GM23338 (cell line): ENCODE measurements at regions not wholly inside any gene's neighbourhood (a gene's known extent, or its start where the extent isn't known, plus 50 kb on each side); places are given as distances from the start of the nearest gene placed in this dataset.
"Not testable (repeated sequence)": the region's sequence is repeated elsewhere in the genome, so short reads cannot be mapped to it uniquely, and the experiment has no call there.

ENCODE experiments used
- ATAC-seq: fragments of 200-7000 bp; cut with Tn5 transposase; 3 replicates; pipeline ENCODE4 v1.9.1; 2020
- DNase-seq: peaks from one replicate; pipeline ENCODE4 v3.0.0-alpha.2; 2015; ENCODE audit warnings: low spot score
- H2AFZ ChIP-seq: fragments of 200-600 bp; sonication (generic); 2 replicates; pipeline ENCODE4 v1.8.0; 2016; ENCODE audit warnings: antibody characterized with exemption, mild to moderate bottlenecking, moderate library complexity
- H3F3A ChIP-seq: fragments of 200-600 bp; sonication (generic); replicated peaks from 2 replicates; pipeline ENCODE4 v1.8.0; 2017; ENCODE audit warnings: antibody characterized with exemption, mixed run types, low read depth
- H3K27ac ChIP-seq: fragments of 200-600 bp; sonication (generic); 2 replicates; pipeline ENCODE4 v1.6.1; 2016; ENCODE audit warnings: low read depth
- H3K27me3 ChIP-seq: fragments of 200-600 bp; sonication (generic); 2 replicates; pipeline ENCODE4 v1.8.0; 2016; ENCODE audit warnings: mild to moderate bottlenecking, mixed run types, moderate library complexity; ENCODE audit not compliant: insufficient read depth
- H3K36me3 ChIP-seq: fragments of 200-600 bp; sonication (generic); 2 replicates; pipeline ENCODE4 v1.8.0; 2016; ENCODE audit warnings: mild to moderate bottlenecking; ENCODE audit not compliant: insufficient read depth
- H3K4me1 ChIP-seq: fragments of 200-600 bp; sonication (generic); 2 replicates; pipeline ENCODE4 v1.8.0; 2016; ENCODE audit warnings: mild to moderate bottlenecking, moderate library complexity; ENCODE audit not compliant: insufficient read depth
- H3K4me2 ChIP-seq: fragments of 200-600 bp; sonication (generic); 2 replicates; pipeline ENCODE4 v1.7.1; 2017; ENCODE audit warnings: mixed run types
- H3K4me3 ChIP-seq: fragments of 200-600 bp; sonication (generic); 2 replicates; pipeline ENCODE4 v1.6.1; 2016; ENCODE audit warnings: mixed run types
- H3K79me2 ChIP-seq: fragments of 200-600 bp; sonication (generic); replicated peaks from 2 replicates; pipeline ENCODE4 v1.8.0; 2017; ENCODE audit warnings: mild to moderate bottlenecking; ENCODE audit not compliant: insufficient read depth
- H3K9me2 ChIP-seq: fragments of 200-600 bp; sonication (generic); 2 replicates; pipeline ENCODE4 v1.8.0; 2017; ENCODE audit not compliant: insufficient read depth
- H4K20me1 ChIP-seq: fragments of 200-600 bp; sonication (generic); replicated peaks from 2 replicates; pipeline ENCODE4 v1.8.0; 2017; ENCODE audit warnings: mild to moderate bottlenecking; ENCODE audit not compliant: insufficient read depth
- H3K27ac Mint-ChIP-seq: 2 replicates; pipeline ENCODE4 v1.8.0; 2020; ENCODE audit warnings: inconsistent platforms, mild to moderate bottlenecking, moderate library complexity, mixed read lengths
- H3K27me3 Mint-ChIP-seq: 3 replicates; pipeline ENCODE4 v1.8.0; 2022; ENCODE audit warnings: low read depth, mild to moderate bottlenecking, moderate library complexity, mixed read lengths, inconsistent platforms; ENCODE audit not compliant: insufficient read depth, poor library complexity
- H3K36me3 Mint-ChIP-seq: 3 replicates; pipeline ENCODE4 v1.8.0; 2021; ENCODE audit warnings: low read depth, mild to moderate bottlenecking, inconsistent platforms, moderate library complexity, mixed read lengths
- H3K4me1 Mint-ChIP-seq: 3 replicates; pipeline ENCODE4 v1.8.0; 2020; ENCODE audit warnings: mild to moderate bottlenecking, inconsistent platforms, mixed read lengths
- H3K4me3 Mint-ChIP-seq: 3 replicates; pipeline ENCODE4 v1.8.0; 2021; ENCODE audit warnings: moderate library complexity, mild to moderate bottlenecking, inconsistent platforms, mixed read lengths
- H3K9me3 Mint-ChIP-seq: 3 replicates; pipeline ENCODE4 v1.8.0; 2020; ENCODE audit warnings: moderate library complexity, mild to moderate bottlenecking, inconsistent platforms, mixed read lengths
- TF ChIP-seq, protein P1 (sequence below), 2 experiments: fragments of 200-600 bp in 1 of 2; sonication (generic) in 1 of 2; conservative IDR thresholded peaks; 2 replicates each; pipeline versions ENCODE4 v1.5.1 to v1.6.1; 2016 to 2017; ENCODE audit warnings: antibody characterized with exemption in 2 of 2, low read depth in 2 of 2, mild to moderate bottlenecking in 2 of 2, moderate library complexity in 1 of 2

DNA sequence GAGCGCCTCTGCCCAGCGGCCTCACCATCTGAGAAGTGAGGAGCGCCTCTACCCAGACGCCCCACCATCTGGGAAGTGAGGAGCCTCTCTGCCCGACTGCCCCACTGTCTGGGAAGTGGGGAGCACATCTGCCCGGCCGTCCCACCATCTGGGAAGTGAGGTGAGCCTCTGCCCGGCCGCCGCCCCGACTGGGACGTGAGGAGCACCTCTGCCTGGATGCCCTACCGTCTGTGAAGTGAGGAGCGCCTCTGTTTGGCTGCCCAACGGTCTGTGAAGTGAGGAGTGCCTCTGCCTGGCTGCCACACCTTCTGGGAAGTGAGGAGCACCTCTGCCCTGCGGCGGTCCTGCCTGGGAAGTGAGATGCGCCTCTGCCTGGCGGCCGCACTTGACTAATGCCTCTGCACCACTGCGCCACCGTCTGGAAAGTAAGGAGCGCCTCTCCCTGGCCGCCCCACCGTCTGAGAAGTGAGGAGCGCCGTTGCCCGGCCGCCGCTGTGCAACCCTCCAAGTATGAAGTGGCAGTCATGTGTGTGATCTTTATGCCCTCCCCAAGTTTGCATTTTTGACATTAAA, 851.7 kb downstream of the NAP1L3 start:
- peak; percentile 1 for DNase-seq
- H3K27me3 ChIP-seq, H3K79me2 ChIP-seq, H2AFZ ChIP-seq, H3K4me2 ChIP-seq, H3K4me1 Mint-ChIP-seq, H3K36me3 ChIP-seq, H3K27me3 Mint-ChIP-seq, H4K20me1 ChIP-seq, H3K27ac ChIP-seq, H3F3A ChIP-seq, H3K4me3 Mint-ChIP-seq, H3K9me2 ChIP-seq, H3K4me3 ChIP-seq, H3K4me1 ChIP-seq, H3K27ac Mint-ChIP-seq, ATAC-seq: not testable (repeated sequence)
- peaks cover 23% of the 10 kb centered on the region for H3K9me3 Mint-ChIP-seq
- peaks cover 17% of the 10 kb centered on the region; the same call in 2 of the 3 replicates for H3K36me3 Mint-ChIP-seq
- TF ChIP-seq, protein P1, sequence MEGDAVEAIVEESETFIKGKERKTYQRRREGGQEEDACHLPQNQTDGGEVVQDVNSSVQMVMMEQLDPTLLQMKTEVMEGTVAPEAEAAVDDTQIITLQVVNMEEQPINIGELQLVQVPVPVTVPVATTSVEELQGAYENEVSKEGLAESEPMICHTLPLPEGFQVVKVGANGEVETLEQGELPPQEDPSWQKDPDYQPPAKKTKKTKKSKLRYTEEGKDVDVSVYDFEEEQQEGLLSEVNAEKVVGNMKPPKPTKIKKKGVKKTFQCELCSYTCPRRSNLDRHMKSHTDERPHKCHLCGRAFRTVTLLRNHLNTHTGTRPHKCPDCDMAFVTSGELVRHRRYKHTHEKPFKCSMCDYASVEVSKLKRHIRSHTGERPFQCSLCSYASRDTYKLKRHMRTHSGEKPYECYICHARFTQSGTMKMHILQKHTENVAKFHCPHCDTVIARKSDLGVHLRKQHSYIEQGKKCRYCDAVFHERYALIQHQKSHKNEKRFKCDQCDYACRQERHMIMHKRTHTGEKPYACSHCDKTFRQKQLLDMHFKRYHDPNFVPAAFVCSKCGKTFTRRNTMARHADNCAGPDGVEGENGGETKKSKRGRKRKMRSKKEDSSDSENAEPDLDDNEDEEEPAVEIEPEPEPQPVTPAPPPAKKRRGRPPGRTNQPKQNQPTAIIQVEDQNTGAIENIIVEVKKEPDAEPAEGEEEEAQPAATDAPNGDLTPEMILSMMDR (conservative IDR thresholded peaks at IDR 0.05; ENCODE audit: low read depth in 2 of 2): peak in 1 of 2 experiments; percentile 17; a peak in 2 of 4 replicates

DNA sequence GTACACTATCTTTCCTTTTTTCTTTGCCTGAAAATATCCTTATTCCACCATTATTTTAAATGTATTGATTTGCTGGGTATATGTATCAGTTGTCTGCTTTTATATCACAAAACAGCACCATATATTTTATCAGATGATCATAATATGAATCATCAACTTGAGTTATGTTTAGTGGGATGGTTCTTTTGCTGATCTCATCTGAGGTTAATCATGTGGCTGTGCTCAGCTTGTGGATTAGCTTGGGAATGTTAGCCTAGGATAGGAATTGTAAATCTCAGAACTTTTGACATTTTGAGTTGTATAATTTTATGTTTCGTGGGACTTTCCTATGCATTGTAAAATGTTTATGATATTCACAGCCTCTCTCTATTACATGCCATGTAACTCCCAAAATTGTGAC, 881.3 kb downstream of the NAP1L3 start:
- H3K9me2 ChIP-seq, H3K4me3 ChIP-seq, H3K27me3 ChIP-seq, H3K27me3 Mint-ChIP-seq, H3K36me3 Mint-ChIP-seq, H2AFZ ChIP-seq, H3K9me3 Mint-ChIP-seq, H3F3A ChIP-seq, H3K27ac ChIP-seq, ATAC-seq, H3K36me3 ChIP-seq, DNase-seq, H3K79me2 ChIP-seq, H4K20me1 ChIP-seq, H3K4me3 Mint-ChIP-seq, H3K4me1 Mint-ChIP-seq, H3K4me1 ChIP-seq, H3K4me2 ChIP-seq, H3K27ac Mint-ChIP-seq: not testable (repeated sequence)

DNA sequence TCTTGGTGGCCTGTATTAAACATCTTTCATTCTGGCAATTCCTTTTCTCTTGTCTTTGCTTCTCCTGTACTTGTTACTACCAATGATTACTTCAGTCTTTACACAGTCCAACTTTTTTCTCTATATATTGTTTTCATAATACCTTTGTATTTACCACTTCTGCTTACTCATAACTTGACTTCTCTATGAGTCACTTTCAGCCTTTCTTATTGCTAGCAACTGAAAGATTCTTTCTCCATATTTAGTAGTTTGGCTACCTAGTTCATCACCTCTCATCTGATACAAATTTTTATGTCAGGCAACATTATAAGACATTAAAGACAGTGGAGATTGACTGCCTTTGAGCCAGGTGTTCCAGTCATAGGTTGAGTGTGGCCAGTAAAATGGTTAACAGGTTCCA, 893.3 kb downstream of the NAP1L3 start:
- H3K4me1 ChIP-seq, H3K4me1 Mint-ChIP-seq, H3K9me3 Mint-ChIP-seq, H3K36me3 Mint-ChIP-seq, H3K27ac ChIP-seq, DNase-seq, H2AFZ ChIP-seq, H3K9me2 ChIP-seq, H3K36me3 ChIP-seq, H4K20me1 ChIP-seq, ATAC-seq, H3K4me3 Mint-ChIP-seq, H3K79me2 ChIP-seq, H3F3A ChIP-seq, H3K27me3 Mint-ChIP-seq, H3K27me3 ChIP-seq, H3K4me2 ChIP-seq, H3K4me3 ChIP-seq, H3K27ac Mint-ChIP-seq: not testable (repeated sequence)

DNA sequence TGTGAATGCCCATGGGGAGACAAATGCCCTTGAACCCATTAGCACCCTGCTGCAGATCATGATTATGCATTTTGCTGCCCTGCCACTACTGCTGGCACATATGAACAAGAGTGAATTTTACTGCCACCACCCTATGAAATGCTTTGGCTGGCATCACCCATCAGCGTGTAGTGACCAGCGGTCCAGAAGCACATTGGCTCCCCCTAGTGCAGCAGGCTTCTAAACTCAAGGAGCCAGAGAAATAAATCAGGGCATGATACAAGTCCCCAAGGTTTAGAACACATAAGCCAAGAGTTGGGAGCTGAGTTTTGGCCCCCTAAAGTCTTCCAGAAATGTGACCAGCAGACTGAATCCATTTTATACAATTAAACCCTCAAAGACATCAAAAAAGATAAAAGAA, 899.4 kb downstream of the NAP1L3 start:
- TF ChIP-seq, protein P1 (conservative IDR thresholded peaks at IDR 0.05; ENCODE audit: low read depth in 2 of 2): peak; percentile 40 to 68
- H3K4me3 Mint-ChIP-seq, H3K27ac Mint-ChIP-seq, H3K9me3 Mint-ChIP-seq, H3K27me3 ChIP-seq, H3K4me2 ChIP-seq, H4K20me1 ChIP-seq, H3K4me3 ChIP-seq, H3K4me1 Mint-ChIP-seq, H3K27me3 Mint-ChIP-seq, H3K27ac ChIP-seq, H3F3A ChIP-seq, H2AFZ ChIP-seq, H3K36me3 ChIP-seq, H3K4me1 ChIP-seq, H3K36me3 Mint-ChIP-seq, H3K9me2 ChIP-seq, H3K79me2 ChIP-seq: not testable (repeated sequence)
- DNase-seq: peak; percentile 37
- peak; percentile 70 for ATAC-seq

DNA sequence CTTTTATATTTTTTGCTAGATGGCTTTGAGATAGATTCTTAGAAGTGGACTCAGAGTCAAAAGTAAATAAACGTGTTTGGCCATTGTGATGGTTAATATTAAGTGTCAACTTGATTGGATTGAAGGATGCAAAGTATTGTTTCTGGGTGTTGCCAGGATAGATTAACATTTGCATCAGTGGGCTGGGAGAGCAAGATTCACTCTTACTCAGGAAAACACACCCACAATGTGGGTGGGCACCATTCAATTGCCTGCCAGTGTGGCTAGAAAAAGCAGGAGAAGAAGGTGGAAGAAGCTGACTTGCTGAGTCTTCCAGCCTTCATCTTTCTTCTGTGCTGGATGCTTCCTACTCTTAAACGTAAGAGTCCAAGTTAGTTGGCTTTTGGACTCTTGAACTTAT, 912.4 kb downstream of the NAP1L3 start:
- H3K27ac ChIP-seq, H3K9me2 ChIP-seq, H3K4me1 Mint-ChIP-seq, H3F3A ChIP-seq, H3K36me3 Mint-ChIP-seq, H3K27me3 Mint-ChIP-seq, H3K4me1 ChIP-seq, H3K36me3 ChIP-seq, H3K27ac Mint-ChIP-seq, H3K4me2 ChIP-seq, DNase-seq, H3K9me3 Mint-ChIP-seq, H3K4me3 ChIP-seq, H2AFZ ChIP-seq, H3K27me3 ChIP-seq, H3K79me2 ChIP-seq, ATAC-seq, H4K20me1 ChIP-seq, H3K4me3 Mint-ChIP-seq: not testable (repeated sequence)
